ENCODE measurements at regions not wholly inside any gene's neighbourhood (a gene's known extent, or its start where the extent isn't known, plus 50 kb on each side); places are given as distances from the start of the nearest gene placed in this dataset.

DNA sequence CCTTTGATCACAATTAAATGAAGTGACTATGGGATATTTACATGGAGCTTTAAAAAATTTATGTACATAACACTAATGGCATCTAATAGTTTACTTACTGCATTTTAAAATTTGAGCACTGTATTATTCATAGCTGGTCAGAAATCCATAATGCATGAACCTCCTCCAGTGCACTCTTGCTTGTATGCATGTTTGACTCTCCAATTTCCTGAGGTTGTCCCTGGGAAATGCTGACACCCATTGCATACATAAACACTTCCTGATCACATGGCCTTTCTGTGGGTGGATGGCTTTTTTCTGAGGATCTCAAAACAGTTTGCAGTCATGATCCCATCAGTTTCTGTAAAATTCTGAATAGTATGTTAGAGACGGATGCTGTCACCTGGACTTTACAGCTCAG lies 577.8 kb downstream of the REEP3 start:
- TF ChIP-seq, protein P1, sequence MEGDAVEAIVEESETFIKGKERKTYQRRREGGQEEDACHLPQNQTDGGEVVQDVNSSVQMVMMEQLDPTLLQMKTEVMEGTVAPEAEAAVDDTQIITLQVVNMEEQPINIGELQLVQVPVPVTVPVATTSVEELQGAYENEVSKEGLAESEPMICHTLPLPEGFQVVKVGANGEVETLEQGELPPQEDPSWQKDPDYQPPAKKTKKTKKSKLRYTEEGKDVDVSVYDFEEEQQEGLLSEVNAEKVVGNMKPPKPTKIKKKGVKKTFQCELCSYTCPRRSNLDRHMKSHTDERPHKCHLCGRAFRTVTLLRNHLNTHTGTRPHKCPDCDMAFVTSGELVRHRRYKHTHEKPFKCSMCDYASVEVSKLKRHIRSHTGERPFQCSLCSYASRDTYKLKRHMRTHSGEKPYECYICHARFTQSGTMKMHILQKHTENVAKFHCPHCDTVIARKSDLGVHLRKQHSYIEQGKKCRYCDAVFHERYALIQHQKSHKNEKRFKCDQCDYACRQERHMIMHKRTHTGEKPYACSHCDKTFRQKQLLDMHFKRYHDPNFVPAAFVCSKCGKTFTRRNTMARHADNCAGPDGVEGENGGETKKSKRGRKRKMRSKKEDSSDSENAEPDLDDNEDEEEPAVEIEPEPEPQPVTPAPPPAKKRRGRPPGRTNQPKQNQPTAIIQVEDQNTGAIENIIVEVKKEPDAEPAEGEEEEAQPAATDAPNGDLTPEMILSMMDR (IDR thresholded peaks at IDR 0.05) = no peak
- TF ChIP-seq POLR2A (IDR thresholded peaks at IDR 0.05) = no peak

Data from esophagus squamous epithelium (tissue), 4 donors.